ENCODE measurements at regions not wholly inside any gene's neighbourhood (a gene's known extent, or its start where the extent isn't known, plus 50 kb on each side); places are given as distances from the start of the nearest gene placed in this dataset.

GRCh38 chr10:44261296-44261695 is 123.6 kb downstream of the CXCL12 start:
- TF ChIP-seq, protein P1, sequence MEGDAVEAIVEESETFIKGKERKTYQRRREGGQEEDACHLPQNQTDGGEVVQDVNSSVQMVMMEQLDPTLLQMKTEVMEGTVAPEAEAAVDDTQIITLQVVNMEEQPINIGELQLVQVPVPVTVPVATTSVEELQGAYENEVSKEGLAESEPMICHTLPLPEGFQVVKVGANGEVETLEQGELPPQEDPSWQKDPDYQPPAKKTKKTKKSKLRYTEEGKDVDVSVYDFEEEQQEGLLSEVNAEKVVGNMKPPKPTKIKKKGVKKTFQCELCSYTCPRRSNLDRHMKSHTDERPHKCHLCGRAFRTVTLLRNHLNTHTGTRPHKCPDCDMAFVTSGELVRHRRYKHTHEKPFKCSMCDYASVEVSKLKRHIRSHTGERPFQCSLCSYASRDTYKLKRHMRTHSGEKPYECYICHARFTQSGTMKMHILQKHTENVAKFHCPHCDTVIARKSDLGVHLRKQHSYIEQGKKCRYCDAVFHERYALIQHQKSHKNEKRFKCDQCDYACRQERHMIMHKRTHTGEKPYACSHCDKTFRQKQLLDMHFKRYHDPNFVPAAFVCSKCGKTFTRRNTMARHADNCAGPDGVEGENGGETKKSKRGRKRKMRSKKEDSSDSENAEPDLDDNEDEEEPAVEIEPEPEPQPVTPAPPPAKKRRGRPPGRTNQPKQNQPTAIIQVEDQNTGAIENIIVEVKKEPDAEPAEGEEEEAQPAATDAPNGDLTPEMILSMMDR (IDR thresholded peaks at IDR 0.05), result no peak
- no peak for TF ChIP-seq POLR2A (IDR thresholded peaks at IDR 0.05)
- Histone ChIP-seq H3K4me1 (no peaks in the 10 kb centered on the region), H3K4me3 (no peak overlapping the region), H3K27me3 (no peaks in the 10 kb centered on the region), H3K27ac (no peak overlapping the region), H3K9me3 (no peaks in the 10 kb centered on the region), H3K36me3 (ENCODE audit: low read depth, missing control alignments) (no peaks in the 10 kb centered on the region)
- no peak for DNase-seq
- WGBS, 2 donors, result 76 to 78% methylated on average over 9 to 16 of the region's 16 CpGs
- intact Hi-C loops (cut with DNase I; ENCODE audit: low total_unique reads), result no loop called here

- no peaks in the 10 kb centered on the region for H3K27me3 ChIP-seq
- no peaks in the 10 kb centered on the region for H3K4me1 ChIP-seq
- TF ChIP-seq, protein P1 (IDR thresholded peaks at IDR 0.05), result no peak
- TF ChIP-seq POLR2A (IDR thresholded peaks at IDR 0.05), result no peak
- WGBS, 2 donors, result 89 to 93% methylated on average over 10 to 13 of the region's 13 CpGs
- no peaks in the 10 kb centered on the region for H3K9me3 ChIP-seq
- H3K36me3 ChIP-seq (ENCODE audit: low read depth, missing control alignments), result no peaks in the 10 kb centered on the region
- no peak for DNase-seq
- no peak overlapping the region for H3K4me3 ChIP-seq
- H3K27ac ChIP-seq, result no peak overlapping the region
- intact Hi-C loops (cut with DNase I; ENCODE audit: low total_unique reads), result no loop called here
These were observed 124.5 kb downstream of the CXCL12 start for GRCh38 chr10:44260286-44260928.

- DNase-seq, result no peak
- Histone ChIP-seq H3K27ac (no peak overlapping the region), H3K36me3 (ENCODE audit: low read depth, missing control alignments) (no peaks in the 10 kb centered on the region), H3K4me3 (no peak overlapping the region), H3K27me3 (no peaks in the 10 kb centered on the region), H3K9me3 (no peaks in the 10 kb centered on the region), H3K4me1 (no peaks in the 10 kb centered on the region)
- TF ChIP-seq, protein P1 (IDR thresholded peaks at IDR 0.05), result no peak
- TF ChIP-seq POLR2A (IDR thresholded peaks at IDR 0.05), result no peak
- intact Hi-C loops (cut with DNase I; ENCODE audit: low total_unique reads), result no loop called here
- 88% methylated on average over 4 to 7 of the region's 7 CpGs for WGBS, 2 donors
These were observed 125.6 kb downstream of the CXCL12 start for GRCh38 chr10:44259090-44259874.

DNA sequence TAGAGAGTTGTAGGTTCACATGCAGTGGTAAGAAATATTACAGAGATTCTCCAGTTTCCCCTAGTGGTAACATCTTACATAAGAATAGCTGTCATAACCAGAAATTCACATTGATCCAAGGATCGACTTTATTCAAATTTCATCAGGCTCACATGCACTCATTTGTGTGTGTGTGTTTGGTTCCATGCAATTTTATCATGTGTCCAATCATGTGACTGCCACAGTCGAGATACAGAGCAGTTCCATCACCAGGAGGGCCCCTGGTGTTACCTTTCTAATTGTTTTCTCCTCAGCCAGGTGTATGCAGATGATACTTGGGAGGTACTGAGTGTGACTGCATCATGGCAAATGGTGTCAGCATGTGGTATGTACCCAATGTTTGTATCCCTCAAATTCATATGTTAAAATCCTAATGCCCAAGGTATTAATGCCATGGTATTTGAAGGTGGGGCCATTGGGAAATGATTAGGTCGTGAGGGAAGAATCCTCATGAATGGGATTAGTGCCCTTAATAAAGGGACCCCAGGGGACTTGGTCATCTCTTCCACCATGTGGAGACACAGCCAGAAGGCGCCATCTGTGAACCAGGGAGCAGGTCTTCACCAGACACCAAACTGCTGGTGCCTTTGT is 126.3 kb downstream of the CXCL12 start:
- intact Hi-C loops (cut with DNase I; ENCODE audit: low total_unique reads), result no loop called here
- no peaks in the 10 kb centered on the region for H3K36me3 ChIP-seq (ENCODE audit: low read depth, missing control alignments)
- DNase-seq, result no peak
- no peaks in the 10 kb centered on the region for H3K27me3 ChIP-seq
- no peak for TF ChIP-seq POLR2A (IDR thresholded peaks at IDR 0.05)
- TF ChIP-seq, protein P1 (IDR thresholded peaks at IDR 0.05), result no peak
- H3K27ac ChIP-seq, result no peak overlapping the region
- no peaks in the 10 kb centered on the region for H3K4me1 ChIP-seq
- no peaks in the 10 kb centered on the region for H3K9me3 ChIP-seq
- WGBS, 2 donors, result 83 to 84% methylated on average over 4 of the region's 4 CpGs
- H3K4me3 ChIP-seq, result no peak overlapping the region
